ENCODE measurements at regions not wholly inside any gene's neighbourhood (a gene's known extent, or its start where the extent isn't known, plus 50 kb on each side); places are given as distances from the start of the nearest gene placed in this dataset.
A peak's percentile ranks its signal among the peaks of the same experiment; 100 is the strongest.

DNA sequence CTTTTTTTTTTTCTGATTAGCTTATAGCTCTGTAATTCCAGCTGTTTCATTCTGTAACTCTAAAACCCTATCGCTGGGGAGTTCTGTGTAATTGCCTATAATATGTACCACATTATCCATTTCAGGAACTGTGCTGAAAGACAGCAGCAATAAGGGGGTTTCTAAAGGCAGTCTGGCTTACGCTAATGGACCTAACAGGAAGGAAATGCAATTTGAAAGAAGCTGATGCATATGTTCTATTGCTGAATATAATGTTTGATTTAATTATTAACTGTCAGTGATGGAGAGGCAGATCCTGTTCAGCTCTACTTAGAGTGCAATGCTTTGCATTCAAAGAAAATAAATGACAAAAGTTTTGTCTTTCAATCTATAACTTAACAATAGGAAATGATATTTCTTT, 209.4 kb upstream of the SNX7 start:
- Histone ChIP-seq H3K36me3 (ENCODE audit: insufficient read depth, low read length, poor library complexity, severe bottlenecking) (no peaks in the 10 kb centered on the region), H3K27ac (ENCODE audit: low read depth, low read length, poor library complexity, severe bottlenecking) (peak overlapping the region; percentile 96), H3K9me3 (ENCODE audit: low read depth, low read length, poor library complexity, severe bottlenecking) (peaks cover 8% of the 10 kb centered on the region), H3K4me3 (ENCODE audit: low read depth, low read length, poor library complexity, severe bottlenecking) (peak overlapping the region; percentile 22), H3K4me1 (ENCODE audit: insufficient read depth, low read length, poor library complexity, severe bottlenecking) (peaks cover 49% of the 10 kb centered on the region), H3K27me3 (replicated peaks; ENCODE audit: insufficient read depth, low read depth, low read length, poor library complexity) (no peaks in the 10 kb centered on the region)
- ChIA-PET CTCF (interaction anchor here (0.6 kb wide), 1 partner anchor 128 kb away, joined by 3 read pairs; no protein-coding TSS in a partner anchor), POLR2A (ENCODE audit: low non-redundant PET) (interaction anchor here (0.6 to 1.0 kb wide), 2 partner anchors 355 to 403 kb away, joined by 3 to 4 read pairs; no protein-coding TSS in a partner anchor)
- no TSS peak for BruUV-seq (replicated peaks)
- peak; percentile 97 for DNase-seq (ENCODE audit: low spot score)
- TF ChIP-seq, protein P1, sequence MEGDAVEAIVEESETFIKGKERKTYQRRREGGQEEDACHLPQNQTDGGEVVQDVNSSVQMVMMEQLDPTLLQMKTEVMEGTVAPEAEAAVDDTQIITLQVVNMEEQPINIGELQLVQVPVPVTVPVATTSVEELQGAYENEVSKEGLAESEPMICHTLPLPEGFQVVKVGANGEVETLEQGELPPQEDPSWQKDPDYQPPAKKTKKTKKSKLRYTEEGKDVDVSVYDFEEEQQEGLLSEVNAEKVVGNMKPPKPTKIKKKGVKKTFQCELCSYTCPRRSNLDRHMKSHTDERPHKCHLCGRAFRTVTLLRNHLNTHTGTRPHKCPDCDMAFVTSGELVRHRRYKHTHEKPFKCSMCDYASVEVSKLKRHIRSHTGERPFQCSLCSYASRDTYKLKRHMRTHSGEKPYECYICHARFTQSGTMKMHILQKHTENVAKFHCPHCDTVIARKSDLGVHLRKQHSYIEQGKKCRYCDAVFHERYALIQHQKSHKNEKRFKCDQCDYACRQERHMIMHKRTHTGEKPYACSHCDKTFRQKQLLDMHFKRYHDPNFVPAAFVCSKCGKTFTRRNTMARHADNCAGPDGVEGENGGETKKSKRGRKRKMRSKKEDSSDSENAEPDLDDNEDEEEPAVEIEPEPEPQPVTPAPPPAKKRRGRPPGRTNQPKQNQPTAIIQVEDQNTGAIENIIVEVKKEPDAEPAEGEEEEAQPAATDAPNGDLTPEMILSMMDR (conservative IDR thresholded peaks at IDR 0.05; ENCODE audit: low read depth, low read length): no peak
- no peak for TF ChIP-seq EZH2 (IDR thresholded peaks at IDR 0.05; ENCODE audit: borderline replicate concordance, low read depth, low read length, poor library complexity, severe bottlenecking)
- intact Hi-C loops (cut with micrococcal nuclease; ENCODE audit: unreplicated experiment): loop anchor here (5.0 to 10.0 kb wide), 3 partner anchors 130 to 1477 kb away; no protein-coding TSS in a partner anchor

DNA sequence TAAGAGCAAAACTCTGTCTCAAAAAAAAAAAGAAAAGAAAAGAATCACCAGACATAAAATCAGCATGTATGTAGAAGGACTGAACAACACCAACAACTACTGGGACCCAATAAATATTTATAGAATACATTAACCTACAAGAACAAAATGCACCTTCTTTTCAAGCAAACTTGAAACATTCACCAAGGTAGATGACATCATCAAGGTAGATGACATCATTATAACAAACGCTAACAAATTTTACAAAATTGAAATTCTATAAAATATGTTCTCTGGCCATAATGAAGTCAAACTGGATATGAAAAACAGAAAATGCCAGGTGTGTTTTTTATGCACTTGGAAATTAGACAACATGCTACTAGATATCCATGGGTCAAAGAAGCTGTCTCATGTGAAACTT, 220.2 kb upstream of the SNX7 start:
- ChIA-PET CTCF (no interaction called here), POLR2A (ENCODE audit: low non-redundant PET) (no interaction called here)
- Histone ChIP-seq H3K9me3 (ENCODE audit: low read depth, low read length, poor library complexity, severe bottlenecking) (no peaks in the 10 kb centered on the region), H3K27ac (ENCODE audit: low read depth, low read length, poor library complexity, severe bottlenecking) (no peak overlapping the region), H3K4me3 (ENCODE audit: low read depth, low read length, poor library complexity, severe bottlenecking) (no peak overlapping the region), H3K36me3 (ENCODE audit: insufficient read depth, low read length, poor library complexity, severe bottlenecking) (no peaks in the 10 kb centered on the region), H3K27me3 (replicated peaks; ENCODE audit: insufficient read depth, low read depth, low read length, poor library complexity) (no peaks in the 10 kb centered on the region), H3K4me1 (ENCODE audit: insufficient read depth, low read length, poor library complexity, severe bottlenecking) (no peaks in the 10 kb centered on the region)
- TF ChIP-seq, protein P1 (conservative IDR thresholded peaks at IDR 0.05; ENCODE audit: low read depth, low read length): no peak
- no peak for TF ChIP-seq EZH2 (IDR thresholded peaks at IDR 0.05; ENCODE audit: borderline replicate concordance, low read depth, low read length, poor library complexity, severe bottlenecking)
- intact Hi-C loops (cut with micrococcal nuclease; ENCODE audit: unreplicated experiment): no loop called here
- DNase-seq (ENCODE audit: low spot score): no peak
- no TSS peak for BruUV-seq (replicated peaks)

DNA sequence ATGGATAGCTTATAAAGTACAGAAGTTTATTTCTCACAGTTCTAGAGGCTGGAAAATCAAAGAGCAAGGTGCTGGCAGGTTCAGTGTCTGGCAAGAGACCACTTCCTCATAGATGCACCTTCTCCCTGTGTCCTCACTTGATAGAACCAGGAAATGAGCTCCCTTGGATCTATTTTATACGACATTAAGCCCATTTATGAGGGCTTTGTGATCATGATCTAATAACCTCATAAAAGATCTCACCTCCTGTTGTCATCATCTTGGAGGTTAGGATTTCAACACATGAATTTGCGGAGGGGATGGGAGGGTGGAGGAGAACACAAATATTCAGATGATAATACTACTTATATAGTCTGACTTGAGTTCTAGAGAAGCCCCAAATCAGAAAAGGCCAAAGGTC, 222.1 kb upstream of the SNX7 start:
- intact Hi-C loops (cut with micrococcal nuclease; ENCODE audit: unreplicated experiment): no loop called here
- ChIA-PET POLR2A (ENCODE audit: low non-redundant PET) (no interaction called here), CTCF (no interaction called here)
- Histone ChIP-seq H3K27ac (ENCODE audit: low read depth, low read length, poor library complexity, severe bottlenecking) (no peak overlapping the region), H3K36me3 (ENCODE audit: insufficient read depth, low read length, poor library complexity, severe bottlenecking) (no peaks in the 10 kb centered on the region), H3K4me3 (ENCODE audit: low read depth, low read length, poor library complexity, severe bottlenecking) (no peak overlapping the region), H3K27me3 (replicated peaks; ENCODE audit: insufficient read depth, low read depth, low read length, poor library complexity) (no peaks in the 10 kb centered on the region), H3K9me3 (ENCODE audit: low read depth, low read length, poor library complexity, severe bottlenecking) (no peaks in the 10 kb centered on the region), H3K4me1 (ENCODE audit: insufficient read depth, low read length, poor library complexity, severe bottlenecking) (no peaks in the 10 kb centered on the region)
- no TSS peak for BruUV-seq (replicated peaks)
- no peak for TF ChIP-seq EZH2 (IDR thresholded peaks at IDR 0.05; ENCODE audit: borderline replicate concordance, low read depth, low read length, poor library complexity, severe bottlenecking)
- TF ChIP-seq, protein P1 (conservative IDR thresholded peaks at IDR 0.05; ENCODE audit: low read depth, low read length): no peak
- DNase-seq (ENCODE audit: low spot score): no peak

All from A673 (cell line).